CD4-positive, alpha-beta T cell (primary cell): ENCODE measurements at regions not wholly inside any gene's neighbourhood (a gene's known extent, or its start where the extent isn't known, plus 50 kb on each side); places are given as distances from the start of the nearest gene placed in this dataset.

ENCODE experiments used
- ATAC-seq: fragments of 200-7000 bp; cut with Tn5 transposase; one replicate; pipeline ENCODE4 v1.10.0; 2022; ENCODE audit warnings: mild to moderate bottlenecking; ENCODE audit not compliant: poor library complexity
- CTCF ChIA-PET: fragments of 350-600 bp; sonication (Branson Sonifier 250); formaldehyde crosslinking; loops from one replicate; lab custom pipeline; 2021; ENCODE audit warnings: antibody characterized with exemption, inconsistent platforms; lab: Charles Lee
- POLR2A ChIA-PET: fragments of 350-600 bp; sonication (Branson Sonifier 250); formaldehyde crosslinking; loops from one replicate; lab custom pipeline; 2021; ENCODE audit warnings: antibody characterized with exemption, inconsistent platforms; lab: Charles Lee
- DNase-seq, 14 experiments: peaks; one replicate each; pipeline ENCODE4 v3.0.0-alpha.2; 2013 to 2020; ENCODE audit warnings: mixed read lengths in 2 of 14
- H3K27ac ChIP-seq, 2 donors: one replicate each; pipeline versions ENCODE4 v1.5.1 to v1.7.0; 2013; ENCODE audit warnings: low read length in 2 of 2, low read depth in 1 of 2, mild to moderate bottlenecking in 1 of 2
- H3K27me3 ChIP-seq, 2 experiments: 1 replicate in 1 of 2; 2 replicates in 1 of 2; pipeline versions ENCODE4 v1.6.1 to v1.7.0; 2013; ENCODE audit warnings: low read length in 2 of 2, control low read depth in 1 of 2, mild to moderate bottlenecking in 1 of 2, moderate library complexity in 1 of 2; ENCODE audit not compliant: insufficient read depth in 2 of 2, control insufficient read depth in 1 of 2
- H3K36me3 ChIP-seq: one replicate; pipeline ENCODE4 v1.6.1; 2013; ENCODE audit warnings: low read length, control low read depth; ENCODE audit not compliant: insufficient read depth
- H3K4me1 ChIP-seq: one replicate; pipeline ENCODE4 v1.6.1; 2013; ENCODE audit warnings: low read length, control low read depth; ENCODE audit not compliant: insufficient read depth
- H3K4me3 ChIP-seq: one replicate; pipeline ENCODE4 v1.5.1; 2013; ENCODE audit warnings: mild to moderate bottlenecking, low read length, moderate library complexity
- H3K9me3 ChIP-seq, 2 experiments: 1 replicate in 1 of 2; 2 replicates in 1 of 2; pipeline versions ENCODE4 v1.6.1 to v1.7.0; 2013; ENCODE audit warnings: low read length in 2 of 2, mild to moderate bottlenecking in 2 of 2, control low read depth in 1 of 2, moderate library complexity in 1 of 2; ENCODE audit not compliant: control insufficient read depth in 1 of 2, insufficient read depth in 1 of 2
- H3K27ac Mint-ChIP-seq: one replicate; pipeline ENCODE4 v1.8.0; 2020; ENCODE audit warnings: mixed read lengths
- H3K27me3 Mint-ChIP-seq: one replicate; pipeline ENCODE4 v1.8.0; 2021; ENCODE audit warnings: mixed read lengths
- H3K36me3 Mint-ChIP-seq: one replicate; pipeline ENCODE4 v1.8.0; 2021; ENCODE audit warnings: low read depth, mixed read lengths
- H3K4me1 Mint-ChIP-seq: one replicate; pipeline ENCODE4 v1.8.0; 2021; ENCODE audit warnings: low read depth, mixed read lengths
- H3K4me3 Mint-ChIP-seq: one replicate; pipeline ENCODE4 v1.8.0; 2020; ENCODE audit warnings: mild to moderate bottlenecking, mixed read lengths
- H3K9me3 Mint-ChIP-seq: one replicate; pipeline ENCODE4 v1.8.0; 2020; ENCODE audit warnings: mixed read lengths
- intact Hi-C, 2 experiments: fragments of 100-400 bp; cut with DNase I in 1 of 2; cut with micrococcal nuclease in 1 of 2; formaldehyde crosslinking; loops; one replicate each; pipeline versions ENCODE4 v1.15.1 to v1.9.0; 2023 to 2025; cut with DNase I, micrococcal nuclease
- TF ChIP-seq, protein P1 (sequence below): fragments of 200-600 bp; IDR thresholded peaks from one replicate; pipeline ENCODE4 v1.8.0; 2022; ENCODE audit warnings: antibody characterized with exemption, mild to moderate bottlenecking

DNA sequence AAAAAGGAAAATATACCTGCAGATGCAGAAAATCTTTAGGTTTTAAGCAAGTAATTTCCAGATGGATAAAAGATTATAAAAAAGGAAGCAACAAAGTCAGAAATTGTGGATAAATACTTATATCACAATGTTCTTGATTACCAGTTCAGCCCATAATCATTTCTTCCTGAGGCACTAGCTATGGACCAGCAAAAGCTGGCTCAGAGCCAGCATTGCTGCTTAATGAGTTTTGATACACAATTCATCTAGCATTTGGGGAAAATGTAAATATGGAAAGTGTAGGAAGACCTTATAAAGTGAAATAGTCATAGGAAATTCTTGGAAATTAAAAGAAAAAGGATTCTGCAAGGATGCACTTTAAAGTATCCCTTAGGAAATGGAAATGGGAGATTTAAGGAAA, 168.3 kb upstream of the GBE1 start:
- no peaks in the 10 kb centered on the region for H3K4me1 ChIP-seq
- H3K27me3 ChIP-seq = no peaks in the 10 kb centered on the region
- Mint-ChIP-seq H3K36me3 (no peaks in the 10 kb centered on the region), H3K27ac (no peak overlapping the region), H3K4me3 (no peak overlapping the region), H3K4me1 (no peaks in the 10 kb centered on the region), H3K9me3 (no peaks in the 10 kb centered on the region), H3K27me3 (peaks cover 10% of the 10 kb centered on the region)
- no peak overlapping the region for H3K4me3 ChIP-seq
- H3K9me3 ChIP-seq = peaks cover 0 to 3% of the 10 kb centered on the region in 2 experiments
- no peak for DNase-seq
- H3K36me3 ChIP-seq = no peaks in the 10 kb centered on the region
- CTCF ChIA-PET = no interaction called here
- intact Hi-C loops = no loop called here
- no peak for ATAC-seq
- TF ChIP-seq, protein P1, sequence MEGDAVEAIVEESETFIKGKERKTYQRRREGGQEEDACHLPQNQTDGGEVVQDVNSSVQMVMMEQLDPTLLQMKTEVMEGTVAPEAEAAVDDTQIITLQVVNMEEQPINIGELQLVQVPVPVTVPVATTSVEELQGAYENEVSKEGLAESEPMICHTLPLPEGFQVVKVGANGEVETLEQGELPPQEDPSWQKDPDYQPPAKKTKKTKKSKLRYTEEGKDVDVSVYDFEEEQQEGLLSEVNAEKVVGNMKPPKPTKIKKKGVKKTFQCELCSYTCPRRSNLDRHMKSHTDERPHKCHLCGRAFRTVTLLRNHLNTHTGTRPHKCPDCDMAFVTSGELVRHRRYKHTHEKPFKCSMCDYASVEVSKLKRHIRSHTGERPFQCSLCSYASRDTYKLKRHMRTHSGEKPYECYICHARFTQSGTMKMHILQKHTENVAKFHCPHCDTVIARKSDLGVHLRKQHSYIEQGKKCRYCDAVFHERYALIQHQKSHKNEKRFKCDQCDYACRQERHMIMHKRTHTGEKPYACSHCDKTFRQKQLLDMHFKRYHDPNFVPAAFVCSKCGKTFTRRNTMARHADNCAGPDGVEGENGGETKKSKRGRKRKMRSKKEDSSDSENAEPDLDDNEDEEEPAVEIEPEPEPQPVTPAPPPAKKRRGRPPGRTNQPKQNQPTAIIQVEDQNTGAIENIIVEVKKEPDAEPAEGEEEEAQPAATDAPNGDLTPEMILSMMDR = no peak
- POLR2A ChIA-PET = no interaction called here
- no peak overlapping the region for H3K27ac ChIP-seq

DNA sequence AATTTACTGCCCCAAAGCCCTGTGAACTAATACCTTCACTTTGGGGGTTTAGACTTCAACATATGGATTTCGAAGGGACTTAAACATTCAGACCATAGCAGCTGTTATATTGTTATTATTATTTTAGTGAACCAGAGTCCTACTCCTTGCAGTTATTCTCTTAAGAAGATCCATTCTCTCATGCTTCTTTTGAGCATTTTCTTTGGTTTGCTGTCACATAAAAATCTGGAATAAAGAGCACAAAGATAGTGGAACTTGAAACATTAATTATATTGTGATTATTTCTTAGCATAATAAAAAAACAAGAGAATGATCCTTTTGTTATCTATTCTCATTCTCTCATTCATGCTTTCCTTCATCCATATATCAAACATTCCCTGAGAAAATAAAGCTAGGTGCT, 166.4 kb upstream of the GBE1 start:
- H3K4me3 Mint-ChIP-seq = no peak overlapping the region
- Histone ChIP-seq H3K4me3 (no peak overlapping the region), H3K9me3 (peaks cover 0 to 3% of the 10 kb centered on the region in 2 experiments), H3K27me3 (no peaks in the 10 kb centered on the region), H3K27ac (no peak overlapping the region), H3K36me3 (no peaks in the 10 kb centered on the region), H3K4me1 (no peaks in the 10 kb centered on the region)
- no peaks in the 10 kb centered on the region for H3K4me1 Mint-ChIP-seq
- ChIA-PET CTCF (no interaction called here), POLR2A (no interaction called here)
- TF ChIP-seq, protein P1 = no peak
- H3K36me3 Mint-ChIP-seq = no peaks in the 10 kb centered on the region
- H3K9me3 Mint-ChIP-seq = no peaks in the 10 kb centered on the region
- intact Hi-C loops = no loop called here
- ATAC-seq = no peak
- DNase-seq = no peak
- H3K27me3 Mint-ChIP-seq = peaks cover 5% of the 10 kb centered on the region
- no peak overlapping the region for H3K27ac Mint-ChIP-seq

DNA sequence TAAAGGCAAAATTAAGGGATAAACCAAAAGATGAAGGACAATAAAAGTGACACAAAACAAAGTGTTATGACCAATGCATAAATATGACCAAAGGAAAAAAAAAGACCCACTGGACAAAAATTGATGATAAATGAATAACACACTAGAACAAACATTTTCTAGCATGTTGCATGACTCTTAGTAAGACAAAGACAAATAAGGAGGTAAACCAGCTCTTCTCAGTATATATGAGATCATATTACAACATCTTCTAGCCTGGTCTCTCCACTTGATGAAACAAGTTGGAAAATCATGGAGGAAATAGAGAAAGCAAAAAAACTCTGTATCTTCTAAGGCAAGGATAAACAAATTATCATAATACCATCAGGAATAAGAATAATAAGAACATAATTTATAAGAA, 163.9 kb upstream of the GBE1 start:
- H3K4me1 ChIP-seq = no peaks in the 10 kb centered on the region
- no peaks in the 10 kb centered on the region for H3K9me3 ChIP-seq
- Mint-ChIP-seq H3K36me3 (no peaks in the 10 kb centered on the region), H3K27me3 (peaks cover 5% of the 10 kb centered on the region), H3K4me3 (no peak overlapping the region), H3K4me1 (no peaks in the 10 kb centered on the region), H3K27ac (no peak overlapping the region), H3K9me3 (no peaks in the 10 kb centered on the region)
- DNase-seq (no peak), ATAC-seq (no peak)
- CTCF ChIA-PET = no interaction called here
- H3K4me3 ChIP-seq = no peak overlapping the region
- H3K36me3 ChIP-seq = no peaks in the 10 kb centered on the region
- no peaks in the 10 kb centered on the region for H3K27me3 ChIP-seq
- TF ChIP-seq, protein P1 = no peak
- POLR2A ChIA-PET = no interaction called here
- H3K27ac ChIP-seq = no peak overlapping the region
- intact Hi-C loops = no loop called here
